K562 (cell line): ENCODE measurements at regions not wholly inside any gene's neighbourhood (a gene's known extent, or its start where the extent isn't known, plus 50 kb on each side); places are given as distances from the start of the nearest gene placed in this dataset.

ENCODE experiments used
- CTCF ChIP-seq, 3 experiments: IDR thresholded peaks in 2 of 3; conservative IDR thresholded peaks in 1 of 3; 2 replicates each; pipeline ENCODE4 v1.5.1; 2011 to 2012; ENCODE audit warnings: low read length in 3 of 3, mild to moderate bottlenecking in 3 of 3, control low read depth in 2 of 3, improper control_type of control experiment in 1 of 3, inconsistent platforms in 1 of 3, low read depth in 1 of 3, mixed read lengths in 1 of 3, moderate library complexity in 1 of 3; ENCODE audit not compliant: insufficient read depth in 2 of 3
- TF ChIP-seq, protein P1 (sequence below): fragments of 450-650 bp; IDR thresholded peaks from 2 replicates; pipeline ENCODE4 v1.7.0; 2016; ENCODE audit warnings: borderline replicate concordance

DNA sequence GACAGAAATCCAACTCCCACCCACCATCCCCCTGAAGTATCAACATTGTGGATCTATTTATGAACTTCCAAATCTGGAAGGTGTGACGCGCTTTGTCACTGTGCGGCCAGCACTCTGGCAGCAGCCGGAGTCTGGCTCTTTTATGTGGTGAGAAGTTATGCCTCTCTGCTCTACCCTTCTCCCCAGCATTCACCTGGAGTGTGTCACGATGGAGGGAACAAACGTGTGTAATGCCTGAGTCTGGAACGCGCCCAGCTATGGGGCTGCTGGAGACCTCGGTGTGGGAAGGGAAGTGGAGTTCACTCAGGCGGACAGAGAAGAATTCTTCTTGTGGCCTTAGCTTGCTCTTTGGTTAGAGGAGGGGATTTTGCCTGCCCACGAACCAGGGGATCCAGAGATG is 222.1 kb upstream of the RPL34 start:
- TF ChIP-seq CTCF (IDR thresholded peaks at IDR 0.05 in 2 of 3, conservative IDR thresholded peaks at IDR 0.05 in 1 of 3; ENCODE audit: insufficient read depth in 2 of 3, low read depth in 1 of 3, low read length in 3 of 3): no peak
- TF ChIP-seq, protein P1, sequence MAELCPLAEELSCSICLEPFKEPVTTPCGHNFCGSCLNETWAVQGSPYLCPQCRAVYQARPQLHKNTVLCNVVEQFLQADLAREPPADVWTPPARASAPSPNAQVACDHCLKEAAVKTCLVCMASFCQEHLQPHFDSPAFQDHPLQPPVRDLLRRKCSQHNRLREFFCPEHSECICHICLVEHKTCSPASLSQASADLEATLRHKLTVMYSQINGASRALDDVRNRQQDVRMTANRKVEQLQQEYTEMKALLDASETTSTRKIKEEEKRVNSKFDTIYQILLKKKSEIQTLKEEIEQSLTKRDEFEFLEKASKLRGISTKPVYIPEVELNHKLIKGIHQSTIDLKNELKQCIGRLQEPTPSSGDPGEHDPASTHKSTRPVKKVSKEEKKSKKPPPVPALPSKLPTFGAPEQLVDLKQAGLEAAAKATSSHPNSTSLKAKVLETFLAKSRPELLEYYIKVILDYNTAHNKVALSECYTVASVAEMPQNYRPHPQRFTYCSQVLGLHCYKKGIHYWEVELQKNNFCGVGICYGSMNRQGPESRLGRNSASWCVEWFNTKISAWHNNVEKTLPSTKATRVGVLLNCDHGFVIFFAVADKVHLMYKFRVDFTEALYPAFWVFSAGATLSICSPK: no peak
